Esophagus squamous epithelium (tissue), 5 donors: ENCODE measurements at regions not wholly inside any gene's neighbourhood (a gene's known extent, or its start where the extent isn't known, plus 50 kb on each side); places are given as distances from the start of the nearest gene placed in this dataset.

Source experiments
- DNase-seq: peaks from one replicate; lab custom pipeline; 2025; lab: John Stamatoyannopoulos, UW
- H3K27ac ChIP-seq, 4 donors: fragments of 200-600 bp; sonication (generic); one replicate each; pipeline ENCODE4 v1.5.1; 2016 to 2019; ENCODE audit warnings: mild to moderate bottlenecking in 1 of 4
- H3K27me3 ChIP-seq, 4 donors: fragments of 200-600 bp; sonication (generic); 1 replicate in 3 of 4; 2 replicates in 1 of 4; pipeline versions ENCODE4 v1.5.1 to v1.6.0; 2017 to 2021; ENCODE audit warnings: antibody characterized with exemption in 1 of 4
- H3K36me3 ChIP-seq, 3 donors: fragments of 200-600 bp; sonication (generic); one replicate each; pipeline ENCODE4 v1.5.1; 2016 to 2019
- H3K4me1 ChIP-seq, 3 donors: fragments of 200-600 bp; sonication (generic); one replicate each; pipeline ENCODE4 v1.5.1; 2017 to 2019
- H3K4me3 ChIP-seq, 4 donors: fragments of 200-600 bp; sonication (generic); 1 replicate in 3 of 4; 2 replicates in 1 of 4; pipeline ENCODE4 v1.5.1; 2016 to 2019; ENCODE audit warnings: mild to moderate bottlenecking in 2 of 4, moderate library complexity in 1 of 4
- H3K9me3 ChIP-seq, 3 donors: fragments of 200-600 bp; sonication (generic); one replicate each; pipeline ENCODE4 v1.5.1; 2016 to 2019
- CTCF ChIP-seq, 6 experiments: fragments of 450-650 bp in 4 of 6; fragments of 200-600 bp in 2 of 6; sonication (generic) in 2 of 6; IDR thresholded peaks; one replicate each; pipeline ENCODE4 v1.5.1; 2016 to 2019; ENCODE audit warnings: antibody characterized with exemption in 6 of 6, mild to moderate bottlenecking in 4 of 6, moderate library complexity in 4 of 6
- POLR2A ChIP-seq, 4 donors: fragments of 450-650 bp; IDR thresholded peaks; one replicate each; pipeline ENCODE4 v1.6.1; 2017; ENCODE audit warnings: antibody characterized with exemption in 4 of 4, mild to moderate bottlenecking in 4 of 4, moderate library complexity in 3 of 4
- WGBS, 2 donors: methylation state at CpG; one replicate each; pipeline ENCODE4 v1.1.5; 2018; 5-methylcytosine and 5-hydroxymethylcytosine counted together
- intact Hi-C: fragments of 100-400 bp; cut with DNase I; formaldehyde crosslinking; loops from one replicate; pipeline ENCODE4 v1.15.0; 2022
- donor health status: DM: yes; HTN: yes; CAD: no.

GRCh38 chr11:90856790-90857189 is 633.9 kb upstream of the CHORDC1 start:
- Histone ChIP-seq H3K27me3 (no peaks in the 10 kb centered on the region), H3K4me3 (no peak overlapping the region), H3K9me3 (peaks cover 0 to 11% (median 0%) of the 10 kb centered on the region in 3 donors), H3K27ac (no peak overlapping the region), H3K4me1 (no peaks in the 10 kb centered on the region), H3K36me3 (no peaks in the 10 kb centered on the region)
- DNase-seq: no peak
- intact Hi-C loops: no loop called here
- 34 to 46% methylated on average over 1 of the region's 1 CpG for WGBS, 2 donors
- TF ChIP-seq POLR2A (IDR thresholded peaks at IDR 0.05): no peak
- TF ChIP-seq CTCF (IDR thresholded peaks at IDR 0.05): no peak

- 75 to 82% methylated on average over 4 of the region's 4 CpGs for WGBS, 2 donors
- Histone ChIP-seq H3K36me3 (no peaks in the 10 kb centered on the region), H3K27ac (no peak overlapping the region), H3K4me1 (no peaks in the 10 kb centered on the region), H3K27me3 (no peaks in the 10 kb centered on the region), H3K4me3 (no peak overlapping the region), H3K9me3 (peaks cover 0 to 10% (median 0%) of the 10 kb centered on the region in 3 donors)
- intact Hi-C loops: no loop called here
- DNase-seq: no peak
- TF ChIP-seq CTCF (IDR thresholded peaks at IDR 0.05): no peak
- no peak for TF ChIP-seq POLR2A (IDR thresholded peaks at IDR 0.05)
These were observed 632.7 kb upstream of the CHORDC1 start for GRCh38 chr11:90855531-90855930.

GRCh38 chr11:90851196-90851595 is 628.3 kb upstream of the CHORDC1 start:
- Histone ChIP-seq H3K27ac (no peak overlapping the region), H3K27me3 (no peaks in the 10 kb centered on the region), H3K4me1 (no peaks in the 10 kb centered on the region), H3K36me3 (no peaks in the 10 kb centered on the region), H3K9me3 (no peaks in the 10 kb centered on the region), H3K4me3 (no peak overlapping the region)
- TF ChIP-seq POLR2A (IDR thresholded peaks at IDR 0.05): no peak
- no peak for TF ChIP-seq CTCF (IDR thresholded peaks at IDR 0.05)
- intact Hi-C loops: no loop called here
- no peak for DNase-seq

GRCh38 chr11:90849312-90849711 is 626.5 kb upstream of the CHORDC1 start:
- H3K36me3 ChIP-seq: no peaks in the 10 kb centered on the region
- TF ChIP-seq CTCF (IDR thresholded peaks at IDR 0.05): no peak
- TF ChIP-seq POLR2A (IDR thresholded peaks at IDR 0.05): no peak
- H3K27ac ChIP-seq: no peak overlapping the region
- 83 to 88% methylated on average over 4 of the region's 4 CpGs for WGBS, 2 donors
- no peak for DNase-seq
- no peak overlapping the region for H3K4me3 ChIP-seq
- H3K9me3 ChIP-seq: no peaks in the 10 kb centered on the region
- no peaks in the 10 kb centered on the region for H3K27me3 ChIP-seq
- H3K4me1 ChIP-seq: no peaks in the 10 kb centered on the region
- intact Hi-C loops: no loop called here

GRCh38 chr11:90847268-90847886 is 624.5 kb upstream of the CHORDC1 start:
- no peak for DNase-seq
- no peaks in the 10 kb centered on the region for H3K27me3 ChIP-seq
- no peak for TF ChIP-seq POLR2A (IDR thresholded peaks at IDR 0.05)
- H3K36me3 ChIP-seq: no peaks in the 10 kb centered on the region
- intact Hi-C loops: no loop called here
- 54 to 79% methylated on average over 1 of the region's 1 CpG for WGBS, 2 donors
- H3K4me3 ChIP-seq: no peak overlapping the region
- H3K4me1 ChIP-seq: no peaks in the 10 kb centered on the region
- no peaks in the 10 kb centered on the region for H3K9me3 ChIP-seq
- no peak overlapping the region for H3K27ac ChIP-seq

GRCh38 chr11:90846628-90847027 is 623.8 kb upstream of the CHORDC1 start:
- Histone ChIP-seq H3K4me3 (no peak overlapping the region), H3K9me3 (no peaks in the 10 kb centered on the region), H3K27me3 (no peaks in the 10 kb centered on the region), H3K36me3 (no peaks in the 10 kb centered on the region), H3K4me1 (no peaks in the 10 kb centered on the region), H3K27ac (no peak overlapping the region)
- 46 to 47% methylated on average over 3 of the region's 3 CpGs for WGBS, 2 donors
- DNase-seq: no peak
- TF ChIP-seq CTCF (IDR thresholded peaks at IDR 0.05) (no peak), POLR2A (IDR thresholded peaks at IDR 0.05) (no peak)
- intact Hi-C loops: no loop called here
